HG03039 (cell line): ENCODE measurements at regions not wholly inside any gene's neighbourhood (a gene's known extent, or its start where the extent isn't known, plus 50 kb on each side); places are given as distances from the start of the nearest gene placed in this dataset.

Experiments used
- ATAC-seq: cut with Tn5 transposase; IDR thresholded peaks from one replicate; pipeline ENCODE4 v1.9.1; 2021; ENCODE audit warnings: mild to moderate bottlenecking, moderate library complexity; ENCODE audit not compliant: unreplicated experiment

- no peak for ATAC-seq
These were observed 502.5 kb upstream of the GHITM start for GRCh38 chr10:83636826-83637225.

DNA sequence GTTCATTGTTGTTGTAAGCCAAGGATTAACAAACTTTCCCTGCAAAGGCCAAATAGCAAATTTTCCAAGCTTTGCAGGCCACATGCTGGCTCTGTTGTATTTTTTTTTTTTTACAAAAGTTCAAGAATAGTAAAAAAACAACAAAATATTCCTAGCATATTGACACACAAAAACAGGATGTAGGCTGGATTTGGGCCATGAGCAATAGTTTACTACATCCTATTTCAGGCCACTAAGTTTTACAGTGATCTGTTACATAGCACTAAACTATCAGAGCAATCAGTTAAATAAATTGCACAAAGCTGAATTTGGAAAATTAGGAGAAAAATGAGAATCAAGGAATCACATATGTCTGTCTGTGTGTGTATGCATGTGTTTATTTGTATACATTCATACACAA is 491.8 kb upstream of the GHITM start:
- no peak for ATAC-seq

GRCh38 chr10:83648201-83648600 is 491.1 kb upstream of the GHITM start:
- ATAC-seq = no peak

GRCh38 chr10:83649471-83649870 is 489.8 kb upstream of the GHITM start:
- no peak for ATAC-seq

- no peak for ATAC-seq
These were observed 484.6 kb upstream of the GHITM start for GRCh38 chr10:83654689-83655088.

- no peak for ATAC-seq
These were observed 482.4 kb upstream of the GHITM start for GRCh38 chr10:83656924-83657323.

GRCh38 chr10:83657487-83657886 is 481.8 kb upstream of the GHITM start:
- no peak for ATAC-seq

DNA sequence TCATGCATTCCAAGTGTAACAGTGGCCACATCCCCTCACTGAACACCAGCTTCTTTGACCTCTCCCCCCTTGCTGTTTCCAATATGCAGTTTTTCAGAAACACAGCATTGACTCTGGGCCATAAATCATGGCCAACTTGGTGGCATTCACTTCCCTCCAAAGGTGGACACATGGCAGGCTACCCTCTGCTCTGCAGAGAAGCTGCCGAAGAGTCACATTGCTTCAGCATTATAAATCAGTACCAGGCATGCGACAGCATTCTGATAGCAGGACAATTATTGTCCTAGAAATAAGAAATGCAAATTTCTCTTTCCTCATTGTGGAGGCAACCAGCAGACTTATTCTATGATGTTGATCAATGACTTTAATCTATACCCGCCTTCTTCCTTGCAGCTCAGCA is 475.4 kb upstream of the GHITM start:
- ATAC-seq = no peak

- ATAC-seq = no peak
These were observed 472.5 kb upstream of the GHITM start for GRCh38 chr10:83666762-83667161.

- ATAC-seq = no peak
These were observed 471.7 kb upstream of the GHITM start for GRCh38 chr10:83667594-83667993.

GRCh38 chr10:83673316-83673715 is 466.0 kb upstream of the GHITM start:
- ATAC-seq = no peak

DNA sequence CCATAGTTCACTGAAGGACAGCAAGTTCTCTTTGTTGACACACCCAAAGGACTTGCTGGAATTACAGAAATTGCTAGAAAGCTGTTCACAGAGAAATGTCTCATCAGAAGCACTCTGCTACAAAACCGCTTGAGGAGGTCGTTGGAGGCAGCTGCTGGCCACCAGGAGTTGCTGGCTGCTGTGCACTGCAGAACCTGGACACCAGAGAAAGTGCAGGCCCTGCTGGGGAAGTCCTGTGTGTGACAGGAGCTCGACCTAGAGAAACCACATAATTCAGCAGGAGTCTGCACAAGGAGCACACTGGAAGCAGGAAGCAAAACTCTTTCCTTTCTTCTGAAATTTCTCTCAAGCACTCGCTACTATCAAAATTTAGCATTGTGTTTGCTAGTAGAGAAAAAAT is 461.5 kb upstream of the GHITM start:
- no peak for ATAC-seq

- no peak for ATAC-seq
These were observed 460.5 kb upstream of the GHITM start for GRCh38 chr10:83678850-83679249.

GRCh38 chr10:83680470-83680891 is 458.8 kb upstream of the GHITM start:
- ATAC-seq = peak; percentile 99

GRCh38 chr10:83682414-83682813 is 456.9 kb upstream of the GHITM start:
- no peak for ATAC-seq

DNA sequence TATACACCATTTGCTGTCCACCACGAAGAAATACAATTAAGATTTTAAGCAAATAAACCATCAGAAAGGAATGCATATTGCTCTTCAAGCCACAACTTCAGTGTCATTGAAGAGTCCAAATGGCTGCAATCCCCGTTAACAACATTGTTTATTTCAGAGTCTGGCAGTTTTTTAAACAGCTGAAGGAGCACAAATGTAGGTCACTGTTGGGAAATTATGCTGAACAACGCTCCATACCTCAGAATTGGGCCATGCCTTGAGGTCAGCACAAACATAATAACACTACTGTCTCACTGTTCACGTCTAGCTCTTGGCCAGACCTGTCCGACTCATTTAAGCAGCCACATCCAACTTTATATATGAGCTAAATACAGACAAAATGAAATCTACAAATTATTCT is 453.9 kb upstream of the GHITM start:
- no peak for ATAC-seq

DNA sequence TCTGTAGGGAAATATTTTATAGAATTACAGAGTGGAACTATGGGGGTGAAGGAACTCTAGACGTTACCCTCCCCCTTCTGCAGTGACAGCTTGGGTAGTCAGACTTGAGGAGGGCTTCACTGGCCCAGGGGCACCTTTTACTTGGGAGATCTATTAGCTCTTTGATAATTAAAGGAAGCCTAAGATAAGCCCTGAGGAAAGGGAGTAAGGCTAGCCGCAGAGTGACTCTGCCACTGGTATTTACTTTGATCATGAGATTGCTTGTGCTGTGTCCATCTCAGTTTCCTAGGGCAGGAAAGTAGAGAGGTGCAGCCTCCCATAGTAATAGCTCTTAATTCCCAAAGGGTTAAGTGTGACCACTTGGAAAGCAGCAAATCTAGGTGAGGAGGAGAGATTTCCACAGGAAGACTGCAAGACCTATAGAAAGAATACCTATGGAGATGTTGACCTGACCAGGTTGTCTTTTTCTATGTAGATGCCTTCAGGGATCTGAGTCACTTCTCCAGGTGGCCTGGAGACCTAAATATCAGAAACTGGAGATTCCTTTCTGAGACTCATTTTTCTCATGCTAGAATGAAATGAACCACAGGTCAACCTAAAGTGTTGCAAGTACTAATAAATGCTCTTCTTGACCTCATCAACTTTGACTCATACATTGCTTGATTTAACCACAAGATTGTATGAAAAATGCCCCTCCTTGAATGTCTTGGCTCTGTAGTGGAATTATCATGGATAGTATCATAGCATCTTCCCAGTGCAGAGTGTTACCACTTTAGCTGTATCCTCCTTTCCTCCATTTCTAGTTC is 447.3 kb upstream of the GHITM start:
- ATAC-seq = no peak

- ATAC-seq = no peak
These were observed 440.4 kb upstream of the GHITM start for GRCh38 chr10:83698899-83699298.

DNA sequence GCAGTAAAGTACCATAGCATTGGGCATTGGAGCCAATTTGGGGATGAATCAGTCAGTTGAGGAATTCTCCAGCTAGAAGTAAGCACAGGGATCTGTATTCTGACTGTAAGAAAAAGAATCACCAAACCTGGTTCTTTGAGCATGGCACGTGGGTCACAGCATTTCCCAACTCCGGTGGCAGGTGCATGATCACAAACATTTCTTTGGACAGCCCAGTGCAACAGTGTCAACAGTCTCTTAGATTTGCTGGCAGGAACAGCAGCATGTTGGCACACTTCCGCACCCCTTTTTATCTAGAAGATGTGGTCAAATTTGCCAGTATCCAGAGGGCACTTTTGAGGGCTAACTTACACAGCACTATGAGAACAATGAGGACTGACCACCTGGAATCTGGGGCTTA is 437.5 kb upstream of the GHITM start:
- no peak for ATAC-seq

DNA sequence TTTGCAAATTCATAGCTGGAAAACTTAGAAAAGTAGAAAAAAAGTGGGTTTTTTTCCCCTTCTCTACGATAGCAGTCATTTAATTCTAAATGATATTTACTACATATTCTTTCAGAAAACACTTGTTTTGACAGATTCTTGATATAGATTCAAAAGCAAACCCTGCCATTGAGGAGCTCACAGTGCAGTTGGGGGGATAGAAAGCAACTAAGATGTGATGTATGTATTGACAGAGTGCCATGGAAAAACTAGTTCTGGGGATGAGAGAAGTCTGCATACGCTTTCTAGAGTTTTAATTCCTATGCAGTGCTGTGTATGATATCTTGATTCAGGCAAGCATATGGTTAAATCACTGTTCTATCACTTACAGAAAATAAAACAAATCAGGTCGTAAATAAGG is 436.6 kb upstream of the GHITM start:
- no peak for ATAC-seq

- no peak for ATAC-seq
These were observed 433.2 kb upstream of the GHITM start for GRCh38 chr10:83706120-83706519.

DNA sequence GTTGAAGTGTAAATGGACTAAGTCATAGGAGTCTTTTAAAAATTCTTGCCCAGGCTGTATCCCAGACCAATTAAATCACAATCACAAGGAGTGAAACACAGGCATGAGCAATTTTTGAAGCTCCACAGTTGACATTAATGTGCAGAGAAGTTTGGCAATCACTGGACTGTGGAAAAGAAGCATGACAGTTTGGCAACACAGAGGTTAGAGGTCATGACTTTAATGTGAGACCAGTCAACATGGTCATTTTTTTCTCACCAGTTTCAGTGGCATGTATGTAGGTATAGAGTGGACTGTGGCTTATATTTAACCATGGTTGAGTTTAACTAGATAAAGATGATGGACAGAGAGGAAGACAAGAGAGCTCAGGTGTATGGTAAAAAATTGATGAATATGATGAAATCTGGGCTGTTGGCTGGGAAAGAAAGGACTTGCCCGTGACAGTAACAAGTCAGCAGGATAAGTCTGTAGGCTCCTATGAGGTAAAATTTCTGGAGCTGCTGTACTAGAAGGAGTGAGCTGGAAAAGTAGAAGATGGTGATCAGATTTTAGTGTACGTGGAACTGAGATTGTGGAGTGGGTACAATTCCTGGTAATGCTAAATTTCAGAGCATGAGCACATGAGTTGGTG is 432.2 kb upstream of the GHITM start:
- no peak for ATAC-seq

DNA sequence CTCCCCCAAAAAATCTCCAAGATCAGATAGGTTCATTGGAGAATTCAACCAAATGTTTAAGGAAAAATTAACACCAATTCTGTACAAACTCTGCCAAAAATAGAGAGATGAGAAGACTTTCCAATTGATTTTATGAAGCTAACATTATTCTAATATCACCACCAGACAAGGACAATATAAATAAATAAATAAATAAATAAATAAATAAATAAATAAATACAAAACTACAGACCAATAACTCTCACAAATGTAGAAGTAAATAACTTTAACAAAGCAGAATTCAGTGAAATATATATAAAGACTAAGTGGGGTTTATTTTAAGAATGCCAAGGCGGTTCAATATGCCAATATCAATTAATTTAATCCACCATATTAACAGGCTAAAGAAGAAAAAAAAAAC is 425.9 kb upstream of the GHITM start:
- ATAC-seq = no peak
